HEK293 (cell line): ENCODE measurements at regions not wholly inside any gene's neighbourhood (a gene's known extent, or its start where the extent isn't known, plus 50 kb on each side); places are given as distances from the start of the nearest gene placed in this dataset.

Experiments used
- CTCF ChIP-seq: fragments of 450-650 bp; formaldehyde crosslinking; IDR thresholded peaks from 2 replicates; pipeline ENCODE4 v1.5.1; 2016; ENCODE audit warnings: missing biosample characterization, missing genetic modification characterization
- GLI4 ChIP-seq: fragments of 450-650 bp; formaldehyde crosslinking; IDR thresholded peaks from 2 replicates; pipeline ENCODE4 v1.5.1; 2016; ENCODE audit warnings: missing biosample characterization, missing genetic modification characterization
- PBX3 ChIP-seq: sonication (generic); formaldehyde crosslinking; IDR thresholded peaks from 2 replicates; pipeline ENCODE4 v1.8.1; 2022; ENCODE audit warnings: mild to moderate bottlenecking, moderate library complexity, missing genetic modification reagents
- ZBTB8A ChIP-seq: fragments of 450-650 bp; formaldehyde crosslinking; IDR thresholded peaks from 2 replicates; pipeline ENCODE4 v1.5.1; 2016; ENCODE audit warnings: missing biosample characterization, missing genetic modification characterization
- ZIC2 ChIP-seq: fragments of 450-650 bp; formaldehyde crosslinking; IDR thresholded peaks from 2 replicates; pipeline ENCODE4 v1.5.1; 2016; ENCODE audit warnings: missing biosample characterization, missing genetic modification characterization
- ZNF175 ChIP-seq: fragments of 450-650 bp; formaldehyde crosslinking; IDR thresholded peaks from 2 replicates; pipeline ENCODE4 v1.5.1; 2016; ENCODE audit warnings: missing biosample characterization, missing genetic modification characterization
- ZNF23 ChIP-seq: fragments of 450-650 bp; formaldehyde crosslinking; IDR thresholded peaks from 2 replicates; pipeline ENCODE4 v1.5.1; 2016; ENCODE audit warnings: missing biosample characterization, missing genetic modification characterization, borderline replicate concordance
- ZNF423 ChIP-seq: fragments of 450-650 bp; formaldehyde crosslinking; IDR thresholded peaks from 2 replicates; pipeline ENCODE4 v1.5.1; 2016; ENCODE audit warnings: missing biosample characterization, missing genetic modification characterization
- ZNF677 ChIP-seq: fragments of 450-650 bp; IDR thresholded peaks from 2 replicates; pipeline ENCODE4 v1.5.0; 2018; ENCODE audit warnings: missing biosample characterization, mild to moderate bottlenecking, missing genetic modification characterization, moderate library complexity

GRCh38 chr10:120367341-120367740, 89.7 kb upstream of the PLPP4 start:
- TF ChIP-seq ZIC2 (tag by site-specific recombination) (no peak), ZNF23 (no peak), ZNF423 (tag by site-specific recombination) (no peak), CTCF (tag by site-specific recombination) (no peak), ZNF677 (no peak), ZBTB8A (tag by site-specific recombination) (no peak), ZNF175 (no peak), PBX3 (CRISPR knock-in tag) (no peak), GLI4 (no peak)
